A549 (cell line): ENCODE measurements at regions not wholly inside any gene's neighbourhood (a gene's known extent, or its start where the extent isn't known, plus 50 kb on each side); places are given as distances from the start of the nearest gene placed in this dataset.

Experiments
- BCL3 ChIP-seq: fragments of >200 bp; sonication (Bioruptor Twin); formaldehyde crosslinking; IDR thresholded peaks from 3 replicates; pipeline ENCODE4 v1.6.1; 2016
- CTCF ChIP-seq: fragments of >200 bp; sonication (Bioruptor Twin); formaldehyde crosslinking; IDR thresholded peaks from 3 replicates; pipeline ENCODE4 v1.5.1; 2016
- EP300 ChIP-seq, 2 experiments: fragments of >200 bp; sonication (Bioruptor Twin); formaldehyde crosslinking; IDR thresholded peaks; 2 replicates in 1 of 2; 3 replicates in 1 of 2; pipeline ENCODE4 v1.6.1; 2016 to 2017
- MAX ChIP-seq: IDR thresholded peaks from 2 replicates; pipeline ENCODE4 v1.6.1; 2012
- NR3C1 ChIP-seq: fragments of >200 bp; sonication (Bioruptor Twin); formaldehyde crosslinking; IDR thresholded peaks from 3 replicates; pipeline ENCODE4 v1.6.1; 2017
- POLR2A ChIP-seq: IDR thresholded peaks from 2 replicates; pipeline ENCODE4 v1.6.1; 2012; ENCODE audit warnings: mild to moderate bottlenecking, low read length
- RAD21 ChIP-seq, 2 experiments: fragments of >200 bp in 1 of 2; sonication (Bioruptor Twin) in 1 of 2; formaldehyde crosslinking in 1 of 2; IDR thresholded peaks in 1 of 2; conservative IDR thresholded peaks in 1 of 2; 2 replicates in 1 of 2; 3 replicates in 1 of 2; pipeline ENCODE4 v1.6.1; 2012 to 2018; ENCODE audit warnings: inconsistent platforms in 1 of 2
- RFX5 ChIP-seq: fragments of 450-650 bp; IDR thresholded peaks from 2 replicates; pipeline ENCODE4 v1.7.1; 2014; ENCODE audit warnings: antibody characterized with exemption, mild to moderate bottlenecking, moderate library complexity
- SMC3 ChIP-seq: fragments of >200 bp; sonication (Bioruptor Twin); formaldehyde crosslinking; IDR thresholded peaks from 3 replicates; pipeline ENCODE4 v1.6.1; 2018; ENCODE audit warnings: inconsistent platforms
- ZC3H11A ChIP-seq: fragments of 450-650 bp; IDR thresholded peaks from 2 replicates; pipeline ENCODE4 v1.6.1; 2014; ENCODE audit warnings: antibody characterized with exemption, mild to moderate bottlenecking
- ZNF302 ChIP-seq: fragments of 250-450 bp; sonication (Bioruptor Pico); IDR thresholded peaks from 2 replicates; pipeline ENCODE4 v1.9.0; 2021; ENCODE audit warnings: inconsistent platforms, mild to moderate bottlenecking, moderate library complexity

GRCh38 chr10:6741541-6741941, 161.5 kb upstream of the PRKCQ start:
- TF ChIP-seq CTCF (no peak), MAX (no peak), POLR2A (no peak), ZNF302 (CRISPR knock-in tag) (no peak), EP300 (IDR thresholded peaks at IDR 0.05) (no peak), RAD21 (conservative IDR thresholded peaks at IDR 0.05 in 1 of 2, IDR thresholded peaks at IDR 0.05 in 1 of 2) (no peak), NR3C1 (no peak), RFX5 (no peak), ZC3H11A (no peak), BCL3 (no peak), SMC3 (no peak)
